GM18499 (cell line): ENCODE measurements at regions not wholly inside any gene's neighbourhood (a gene's known extent, or its start where the extent isn't known, plus 50 kb on each side); places are given as distances from the start of the nearest gene placed in this dataset.

Source experiments
- ATAC-seq: cut with Tn5 transposase; IDR thresholded peaks from one replicate; pipeline ENCODE4 v1.9.1; 2021; ENCODE audit warnings: moderate number of reproducible peaks; ENCODE audit not compliant: insufficient read depth, unreplicated experiment

- ATAC-seq = no peak
These were observed 297.1 kb downstream of the DHX35 start for GRCh38 chr20:39259010-39259803.

GRCh38 chr20:39258253-39258652 lies 296.1 kb downstream of the DHX35 start:
- ATAC-seq = no peak

DNA sequence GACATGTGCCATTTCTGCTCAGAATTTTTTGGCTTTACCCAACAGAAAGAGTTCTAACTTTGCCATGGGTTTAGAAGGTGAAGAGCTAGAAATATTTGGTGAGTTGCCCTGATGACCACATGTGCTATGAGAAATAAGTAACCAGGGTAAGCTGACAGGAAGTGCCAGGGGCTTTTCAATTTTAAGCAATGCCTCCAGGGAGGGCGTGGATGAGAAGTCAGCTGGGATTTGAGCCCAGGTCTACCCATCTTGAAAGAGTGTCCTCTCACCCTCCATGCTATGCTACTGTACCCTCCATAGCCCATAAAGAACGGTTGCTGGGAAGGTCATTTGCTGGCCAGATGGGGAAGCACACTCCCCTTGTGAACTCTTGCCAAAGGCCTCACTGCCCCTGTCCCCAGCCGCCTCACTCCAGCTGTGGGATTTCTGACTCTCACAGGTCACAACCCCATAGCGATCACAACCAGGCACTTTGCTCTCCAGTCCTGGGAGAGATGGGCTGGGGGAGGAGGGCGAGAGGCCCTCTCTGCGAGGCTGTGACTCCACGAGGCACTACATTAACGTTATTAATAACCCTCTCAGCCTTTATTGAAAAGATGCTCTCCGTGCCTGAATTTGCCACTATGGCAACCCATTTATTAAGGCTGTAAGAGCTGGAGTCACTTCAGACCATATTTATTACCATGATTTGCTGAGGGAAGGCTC lies 291.1 kb downstream of the DHX35 start:
- ATAC-seq = no peak

GRCh38 chr20:39252035-39252434 lies 289.9 kb downstream of the DHX35 start:
- no peak for ATAC-seq

- ATAC-seq = no peak
These were observed 287.7 kb downstream of the DHX35 start for GRCh38 chr20:39249798-39250197.

DNA sequence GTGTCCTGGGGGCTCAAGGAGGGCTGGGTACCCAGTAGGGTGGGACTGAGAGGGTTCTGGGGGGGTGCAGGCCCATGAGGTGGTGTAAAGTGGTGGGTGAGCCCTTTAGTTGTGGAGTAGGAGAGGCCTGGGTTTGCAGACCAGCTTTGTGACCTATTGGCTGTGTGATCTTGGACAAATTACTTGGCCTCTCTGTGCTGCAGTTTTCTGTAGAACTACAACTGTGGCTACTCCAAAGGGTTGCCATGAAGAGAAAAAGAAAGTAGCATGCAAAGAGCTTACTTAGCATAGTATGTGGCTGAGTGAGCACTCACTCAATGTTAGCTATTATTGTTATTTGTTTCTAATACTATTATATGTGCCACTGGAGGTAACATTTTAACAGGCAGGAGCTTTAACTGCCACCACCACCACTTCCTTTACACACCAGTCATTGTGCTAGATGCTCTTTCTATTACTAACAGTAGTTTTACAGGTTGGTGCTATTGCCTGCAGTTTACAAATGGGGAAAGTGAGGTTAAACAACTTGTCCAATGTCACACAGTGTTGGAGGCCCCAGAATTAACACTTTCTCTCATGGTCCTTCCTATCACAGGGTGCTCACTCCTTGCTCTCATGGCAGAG lies 286.8 kb downstream of the DHX35 start:
- no peak for ATAC-seq

DNA sequence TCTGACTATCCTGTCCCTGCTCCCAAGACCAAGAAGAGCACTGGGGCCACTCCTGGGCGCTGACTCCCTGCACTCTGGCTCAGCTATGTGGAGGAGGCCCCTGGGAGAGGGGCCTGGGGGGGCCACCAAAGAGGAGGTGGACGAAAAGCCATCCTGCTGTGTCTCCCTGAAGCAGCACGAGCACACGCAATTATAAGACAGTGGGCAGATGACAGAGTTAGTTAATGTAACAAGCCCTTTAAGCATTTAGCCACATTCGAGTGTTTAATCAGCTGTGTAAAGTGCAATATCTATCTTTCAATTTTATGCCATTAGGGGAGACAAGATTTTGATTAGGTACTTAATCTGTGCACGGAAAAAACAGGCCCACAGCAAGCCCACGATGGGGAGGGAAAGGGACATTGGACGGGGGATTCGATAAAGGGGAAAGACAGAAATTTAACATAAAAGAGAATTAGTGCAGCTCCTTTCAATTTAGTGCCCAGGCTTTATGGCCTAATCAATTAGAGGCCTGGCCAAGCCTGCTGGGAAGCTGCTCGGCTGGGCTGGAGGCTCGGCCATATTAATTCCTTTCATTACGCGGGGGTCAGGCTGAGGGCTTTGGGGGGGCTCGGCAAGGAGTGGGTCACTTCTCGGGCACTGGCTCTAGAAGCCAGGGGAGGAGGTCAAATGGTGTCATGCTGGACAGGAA lies 286.2 kb downstream of the DHX35 start:
- no peak for ATAC-seq

DNA sequence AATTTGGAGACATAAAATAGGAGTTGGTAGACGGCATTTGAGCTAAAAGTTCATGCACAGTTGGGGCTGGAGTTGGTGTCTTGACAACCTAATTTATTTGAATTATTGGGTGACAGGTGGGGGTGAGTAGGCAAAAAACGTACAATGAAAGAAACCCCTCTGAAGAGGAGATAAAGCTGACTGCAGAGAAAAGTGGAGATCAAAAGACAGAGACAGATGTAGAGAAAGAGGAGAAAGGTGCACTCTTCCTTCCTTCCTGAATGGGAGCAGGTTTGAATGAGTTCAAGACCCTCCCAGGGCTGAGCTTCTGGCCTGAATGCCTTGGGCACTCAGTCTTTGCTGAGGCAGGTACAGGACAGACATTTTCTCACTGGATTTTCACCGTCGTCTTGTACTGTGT lies 284.3 kb downstream of the DHX35 start:
- ATAC-seq = no peak

DNA sequence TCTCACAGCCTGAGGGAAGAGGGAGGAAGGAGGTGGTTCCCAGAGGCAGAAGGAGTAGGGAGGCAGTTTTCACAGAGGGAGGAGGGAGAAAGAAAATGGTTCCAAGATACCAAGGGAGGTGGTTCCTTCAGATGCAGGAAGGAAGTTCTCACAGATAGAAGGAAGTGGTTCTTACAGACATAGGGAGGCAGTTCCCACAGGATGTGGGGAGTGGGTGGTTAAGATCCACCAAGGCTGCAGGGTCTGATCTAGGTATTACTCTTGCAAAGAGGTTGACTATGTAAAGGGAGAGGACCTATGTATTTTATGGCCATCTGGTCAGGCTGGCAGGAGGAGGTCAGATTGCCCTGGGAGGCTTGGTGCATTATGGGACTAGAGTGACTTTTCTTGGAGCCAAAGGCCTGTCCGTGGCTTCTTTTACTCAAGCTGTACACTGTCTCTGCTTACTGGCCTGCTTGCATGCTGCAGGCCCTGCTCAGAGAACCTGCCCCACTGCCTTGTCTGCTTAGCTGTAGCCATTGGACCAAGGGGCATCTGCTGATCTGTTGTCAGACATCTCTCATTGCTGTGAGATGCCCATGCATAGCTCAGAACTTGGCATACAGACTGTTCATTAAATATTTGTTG lies 283.7 kb downstream of the DHX35 start:
- no peak for ATAC-seq

GRCh38 chr20:39243962-39244361 lies 281.8 kb downstream of the DHX35 start:
- ATAC-seq = no peak

GRCh38 chr20:39242614-39243013 lies 280.5 kb downstream of the DHX35 start:
- no peak for ATAC-seq

DNA sequence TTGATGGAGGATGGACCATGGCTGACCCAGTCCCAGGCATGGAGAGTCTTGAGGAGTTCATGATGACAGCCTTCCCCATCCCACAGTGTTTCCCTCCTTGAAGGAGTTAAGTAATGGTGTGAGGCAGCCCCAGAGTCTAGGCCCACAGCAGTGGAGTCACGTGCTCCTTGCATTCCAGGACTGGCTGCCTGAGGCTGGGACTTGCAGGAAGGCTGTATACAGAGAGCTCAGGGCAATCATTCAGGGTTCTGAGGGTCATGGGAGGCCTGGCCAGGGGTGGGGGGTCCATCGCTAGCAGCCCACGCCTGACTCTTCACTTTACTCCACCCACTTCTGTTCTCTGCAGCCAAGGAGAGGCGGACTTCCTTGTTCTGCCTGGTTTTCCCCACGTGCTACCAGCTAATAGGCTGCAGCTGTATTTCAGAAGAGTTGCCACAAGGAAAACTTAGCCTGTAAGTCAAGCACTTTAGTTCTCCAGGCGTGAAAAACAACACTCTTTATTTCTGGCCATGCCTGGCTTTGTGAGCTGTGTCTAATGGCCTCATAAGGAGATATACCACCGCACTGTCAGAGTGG lies 272.5 kb downstream of the DHX35 start:
- ATAC-seq = no peak

- ATAC-seq = no peak
These were observed 271.6 kb downstream of the DHX35 start for GRCh38 chr20:39233755-39234154.

DNA sequence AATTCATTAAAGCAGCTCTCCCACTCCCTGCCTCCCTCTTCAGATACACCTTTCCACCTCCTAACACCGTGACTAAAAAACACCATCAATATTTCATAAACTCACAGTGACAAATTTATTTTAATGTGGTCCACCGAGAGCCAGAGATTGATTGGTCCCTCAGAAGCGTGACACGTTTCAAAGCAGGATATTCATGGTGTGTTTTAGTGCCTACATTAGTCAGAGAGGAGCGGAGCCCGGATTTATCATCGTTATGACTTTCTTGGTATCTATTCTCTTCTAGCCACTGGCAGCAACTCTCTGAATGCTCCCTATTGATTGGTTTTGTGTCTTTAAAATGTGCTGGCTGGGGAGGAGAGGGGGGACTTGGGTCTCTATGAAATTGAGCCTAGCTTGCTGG lies 265.3 kb downstream of the DHX35 start:
- no peak for ATAC-seq

DNA sequence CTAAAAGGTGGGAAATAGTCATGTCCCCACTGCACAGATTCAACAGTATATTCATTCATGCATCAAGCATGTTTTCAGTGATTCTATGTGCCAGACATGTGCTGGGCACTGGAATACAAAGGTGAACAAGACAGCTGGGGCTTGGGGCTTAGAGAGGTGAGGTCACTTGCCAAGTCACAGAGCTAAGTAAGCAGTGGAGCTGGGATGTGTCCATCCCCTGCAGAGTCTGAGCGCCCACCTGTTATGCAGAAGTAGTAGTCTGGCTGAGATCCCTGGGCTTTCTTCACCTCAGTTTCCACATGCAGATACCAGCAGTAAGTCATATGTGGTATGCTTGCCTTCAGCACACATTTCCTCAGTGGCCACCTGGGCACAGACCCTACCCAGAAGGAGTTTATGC lies 263.8 kb downstream of the DHX35 start:
- no peak for ATAC-seq

GRCh38 chr20:39225536-39225935 lies 263.4 kb downstream of the DHX35 start:
- ATAC-seq = no peak

GRCh38 chr20:39222101-39222500 lies 260.0 kb downstream of the DHX35 start:
- ATAC-seq = no peak

GRCh38 chr20:39216195-39216594 lies 254.1 kb downstream of the DHX35 start:
- ATAC-seq = no peak

DNA sequence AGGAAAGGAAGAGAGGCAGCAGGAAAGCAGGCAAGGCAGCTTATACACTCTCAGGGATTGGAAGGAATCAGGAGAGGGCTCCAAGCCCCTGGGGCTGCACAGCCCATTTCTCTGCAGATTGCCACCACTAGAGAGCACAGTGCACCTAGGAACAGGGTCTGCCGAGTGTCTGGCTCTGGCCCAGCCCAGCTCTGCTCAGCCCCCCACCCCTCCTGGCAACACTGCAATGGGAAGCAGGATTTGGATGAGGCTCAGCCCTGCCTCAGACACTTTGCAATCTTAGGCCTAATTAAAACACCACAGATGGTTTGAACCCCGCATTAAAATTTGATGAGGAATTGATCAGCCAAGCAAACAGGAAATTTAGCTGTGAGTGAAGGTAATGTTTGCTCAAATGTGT lies 252.7 kb downstream of the DHX35 start:
- ATAC-seq = no peak

DNA sequence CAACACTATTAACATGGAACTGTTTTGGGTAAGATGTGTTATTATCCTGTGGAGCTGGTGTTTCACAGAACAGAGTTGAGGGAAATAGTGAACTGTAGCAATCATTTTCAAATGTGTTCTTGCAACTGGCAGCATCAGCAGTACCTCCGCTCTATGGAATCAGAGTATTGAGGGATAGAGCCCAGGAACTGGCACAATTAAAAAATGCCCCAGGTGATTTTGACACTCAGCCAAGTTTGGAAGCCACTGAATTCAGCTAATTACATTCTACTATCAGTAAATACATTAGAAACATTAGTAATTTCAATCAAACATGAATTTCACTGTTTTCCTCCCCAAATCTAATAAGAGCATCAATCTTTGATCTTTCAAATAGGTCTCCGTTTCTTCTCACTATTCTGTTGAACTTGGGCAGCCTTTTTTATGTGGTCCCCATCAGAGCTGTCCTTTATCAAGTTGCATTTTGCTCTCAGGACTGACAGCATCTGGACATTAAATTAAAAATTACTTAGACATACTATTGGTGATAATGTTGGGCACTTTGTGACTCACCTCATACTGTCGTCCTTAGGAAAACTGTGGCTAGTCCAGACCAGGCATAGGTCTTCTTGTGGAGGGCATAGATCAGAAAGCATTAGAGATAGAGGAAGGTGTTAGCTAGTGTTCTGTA lies 251.5 kb downstream of the DHX35 start:
- ATAC-seq = no peak
